ENCODE measurements at regions not wholly inside any gene's neighbourhood (a gene's known extent, or its start where the extent isn't known, plus 50 kb on each side); places are given as distances from the start of the nearest gene placed in this dataset.

DNA sequence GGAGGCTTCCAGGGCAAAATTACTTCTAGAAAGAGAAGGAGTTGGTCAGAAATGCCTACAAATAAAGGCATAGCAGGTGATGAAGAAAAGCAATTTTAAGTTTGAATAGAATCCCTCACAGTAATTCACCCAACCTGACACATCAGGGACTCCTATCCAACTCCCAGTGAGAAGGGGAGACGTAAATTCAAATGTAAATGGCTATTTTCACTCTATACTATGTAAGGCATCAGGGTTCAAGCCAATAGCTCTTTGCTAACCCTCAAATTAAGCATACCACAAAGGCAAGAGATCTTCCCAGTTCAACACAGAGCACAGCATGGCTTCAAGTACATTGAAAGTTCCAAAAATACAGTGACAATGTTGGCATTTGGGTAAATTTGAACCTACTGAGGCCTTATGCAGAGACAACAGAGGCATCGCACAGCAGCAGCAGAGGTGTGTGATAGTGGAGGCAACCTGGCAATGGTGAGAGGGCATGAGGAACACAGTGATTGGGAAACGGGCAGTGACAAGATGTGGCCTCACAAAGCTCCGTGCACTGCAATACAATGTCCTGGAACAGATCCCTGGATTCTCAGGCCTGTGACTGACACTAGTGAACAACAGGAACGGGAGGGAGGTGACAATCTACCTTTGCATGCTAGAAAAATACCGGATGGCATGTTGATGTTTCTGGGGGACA lies 95.7 kb downstream of the VSTM2A start:
- Histone ChIP-seq H3K18ac (ENCODE audit: low read depth, low read length) (no peak overlapping the region), H2AK5ac (ENCODE audit: low read depth, low read length) (no peak overlapping the region), H3K4me2 (ENCODE audit: low read depth, low read length) (no peak overlapping the region), H2AFZ (replicated peaks; ENCODE audit: low read length, poor library complexity) (no peak overlapping the region), H4K8ac (ENCODE audit: low read depth in 2 of 2, low read length in 2 of 2) (no peak overlapping the region), H2BK15ac (ENCODE audit: low read depth, low read length) (no peak overlapping the region), H3K9me1 (ENCODE audit: insufficient read depth, low read length) (no peaks in the 10 kb centered on the region), H3K4me1 (ENCODE audit: control insufficient read depth, insufficient read depth, low read length) (no peaks in the 10 kb centered on the region), H3K27me3 (ENCODE audit: control insufficient read depth, insufficient read depth, low read length) (no peaks in the 10 kb centered on the region), H2BK120ac (ENCODE audit: low read depth, low read length) (no peak overlapping the region), H4K5ac (ENCODE audit: low read depth, low read length) (no peak overlapping the region), H3K56ac (ENCODE audit: extremely low read depth, insufficient read depth, low read length) (no peak overlapping the region), H3K4me3 (ENCODE audit: insufficient read depth, low read depth, low read length) (no peak overlapping the region), H3K36me3 (ENCODE audit: control insufficient read depth, insufficient read depth, low read length) (no peaks in the 10 kb centered on the region), H3K4ac (ENCODE audit: low read depth, low read length) (no peak overlapping the region), H3K9ac (ENCODE audit: low read depth, low read length) (no peak overlapping the region), H3K79me1 (ENCODE audit: low read depth in 1 of 2, low read length in 2 of 2) (no peaks in the 10 kb centered on the region), H3K23ac (ENCODE audit: low read depth, low read length) (no peak overlapping the region), H3K14ac (replicated peaks; ENCODE audit: low read depth, low read length) (no peak overlapping the region), H4K91ac (ENCODE audit: insufficient read depth, low read depth, low read length) (no peak overlapping the region), H2BK20ac (ENCODE audit: low read depth, low read length) (no peak overlapping the region), H3K9me3 (ENCODE audit: control insufficient read depth, insufficient read depth, low read length) (no peaks in the 10 kb centered on the region), H2AK9ac (replicated peaks; ENCODE audit: low read depth, low read length, poor library complexity) (no peak overlapping the region), H4K20me1 (ENCODE audit: insufficient read depth, low read length) (no peaks in the 10 kb centered on the region), H3K27ac (ENCODE audit: insufficient read depth, low read length) (no peak overlapping the region), H2BK5ac (ENCODE audit: low read depth, low read length, poor library complexity, severe bottlenecking) (no peak overlapping the region)
- CTCF ChIA-PET, result no interaction called here
- TF ChIP-seq MAFK (IDR thresholded peaks at IDR 0.05; ENCODE audit: low read depth, low read length), result no peak
- no peak for TF ChIP-seq POLR2A (IDR thresholded peaks at IDR 0.05; ENCODE audit: low read depth, low read length)
- no peak for TF ChIP-seq FOS (IDR thresholded peaks at IDR 0.05; ENCODE audit: low read depth, low read length)
- no peak for TF ChIP-seq SMC3 (IDR thresholded peaks at IDR 0.05; ENCODE audit: low read depth, low read length)
- no peak for TF ChIP-seq CEBPB (IDR thresholded peaks at IDR 0.05; ENCODE audit: low read depth, low read length)
- no peak for TF ChIP-seq BHLHE40 (IDR thresholded peaks at IDR 0.05; ENCODE audit: low read depth, low read length)
- TF ChIP-seq MXI1 (IDR thresholded peaks at IDR 0.05; ENCODE audit: borderline replicate concordance, low read depth, low read length), result no peak
- TF ChIP-seq, protein P1, sequence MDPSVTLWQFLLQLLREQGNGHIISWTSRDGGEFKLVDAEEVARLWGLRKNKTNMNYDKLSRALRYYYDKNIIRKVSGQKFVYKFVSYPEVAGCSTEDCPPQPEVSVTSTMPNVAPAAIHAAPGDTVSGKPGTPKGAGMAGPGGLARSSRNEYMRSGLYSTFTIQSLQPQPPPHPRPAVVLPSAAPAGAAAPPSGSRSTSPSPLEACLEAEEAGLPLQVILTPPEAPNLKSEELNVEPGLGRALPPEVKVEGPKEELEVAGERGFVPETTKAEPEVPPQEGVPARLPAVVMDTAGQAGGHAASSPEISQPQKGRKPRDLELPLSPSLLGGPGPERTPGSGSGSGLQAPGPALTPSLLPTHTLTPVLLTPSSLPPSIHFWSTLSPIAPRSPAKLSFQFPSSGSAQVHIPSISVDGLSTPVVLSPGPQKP (IDR thresholded peaks at IDR 0.05; ENCODE audit: borderline replicate concordance, low read depth, low read length), result no peak
- no peak for TF ChIP-seq RAD21 (IDR thresholded peaks at IDR 0.05; ENCODE audit: low read length)
- TF ChIP-seq CTCF (conservative IDR thresholded peaks at IDR 0.05; ENCODE audit: low read depth, low read length), result no peak
- TF ChIP-seq NFE2L2 (IDR thresholded peaks at IDR 0.05; ENCODE audit: low read depth, low read length), result no peak
- TF ChIP-seq MAZ (IDR thresholded peaks at IDR 0.05; ENCODE audit: borderline replicate concordance, low read depth, low read length), result no peak
- TF ChIP-seq RCOR1 (IDR thresholded peaks at IDR 0.05; ENCODE audit: insufficient replicate concordance, low read length), result no peak
- TF ChIP-seq CHD1 (IDR thresholded peaks at IDR 0.05; ENCODE audit: low read depth, low read length), result no peak
- TF ChIP-seq USF2 (IDR thresholded peaks at IDR 0.05; ENCODE audit: low read depth, low read length), result no peak
- TF ChIP-seq RFX5 (IDR thresholded peaks at IDR 0.05; ENCODE audit: low read depth, low read length), result no peak
- BruUV-seq (replicated peaks), result no TSS peak
- ATAC-seq (ENCODE audit: low read depth) (no peak), DNase-seq (no peak)
- intact Hi-C loops (cut with micrococcal nuclease) (no loop called here), dilution Hi-C loops (cut with HindIII; ENCODE audit: low sequenced_read_pairs, unreplicated experiment) (no loop called here), in situ Hi-C loops (cut with MboI; ENCODE audit: low sequenced_read_pairs) (no loop called here)
- WGBS, 2 experiments (ENCODE audit: extremely low coverage in 2 of 2, insufficient read length in 1 of 2), result 75% methylated on average over 3 of the region's 6 CpGs; no CpG with 5 or more reads in 1 of the 2 experiments
- POLR2A ChIA-PET (ENCODE audit: unreplicated experiment), result no interaction called here
